ENCODE measurements at regions not wholly inside any gene's neighbourhood (a gene's known extent, or its start where the extent isn't known, plus 50 kb on each side); places are given as distances from the start of the nearest gene placed in this dataset.

DNA sequence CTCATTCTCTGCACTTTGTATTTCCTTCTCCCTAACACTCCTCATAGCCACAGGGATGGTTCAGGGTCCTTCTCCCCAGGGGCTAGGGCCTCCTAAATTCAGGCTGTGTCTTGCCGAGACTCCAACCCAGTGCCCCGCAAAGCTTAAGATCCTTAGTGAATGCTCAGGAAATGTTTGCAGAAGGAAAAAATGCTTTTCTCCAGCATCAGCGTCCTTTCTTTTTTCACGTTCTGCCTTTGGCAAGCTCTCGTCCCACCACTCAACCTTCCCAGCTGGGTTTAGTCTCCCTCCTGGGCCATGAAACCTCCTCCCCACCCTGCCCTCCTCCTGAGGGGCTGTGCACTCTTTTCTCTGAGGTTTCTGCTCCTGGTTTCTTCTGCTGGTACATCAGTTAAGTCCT, 503.8 kb upstream of the B3GAT1 start:
- TF ChIP-seq EP300 (IDR thresholded peaks at IDR 0.05) = no peak
- TF ChIP-seq, protein P1, sequence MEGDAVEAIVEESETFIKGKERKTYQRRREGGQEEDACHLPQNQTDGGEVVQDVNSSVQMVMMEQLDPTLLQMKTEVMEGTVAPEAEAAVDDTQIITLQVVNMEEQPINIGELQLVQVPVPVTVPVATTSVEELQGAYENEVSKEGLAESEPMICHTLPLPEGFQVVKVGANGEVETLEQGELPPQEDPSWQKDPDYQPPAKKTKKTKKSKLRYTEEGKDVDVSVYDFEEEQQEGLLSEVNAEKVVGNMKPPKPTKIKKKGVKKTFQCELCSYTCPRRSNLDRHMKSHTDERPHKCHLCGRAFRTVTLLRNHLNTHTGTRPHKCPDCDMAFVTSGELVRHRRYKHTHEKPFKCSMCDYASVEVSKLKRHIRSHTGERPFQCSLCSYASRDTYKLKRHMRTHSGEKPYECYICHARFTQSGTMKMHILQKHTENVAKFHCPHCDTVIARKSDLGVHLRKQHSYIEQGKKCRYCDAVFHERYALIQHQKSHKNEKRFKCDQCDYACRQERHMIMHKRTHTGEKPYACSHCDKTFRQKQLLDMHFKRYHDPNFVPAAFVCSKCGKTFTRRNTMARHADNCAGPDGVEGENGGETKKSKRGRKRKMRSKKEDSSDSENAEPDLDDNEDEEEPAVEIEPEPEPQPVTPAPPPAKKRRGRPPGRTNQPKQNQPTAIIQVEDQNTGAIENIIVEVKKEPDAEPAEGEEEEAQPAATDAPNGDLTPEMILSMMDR (IDR thresholded peaks at IDR 0.05) = no peak
